ENCODE measurements at regions not wholly inside any gene's neighbourhood (a gene's known extent, or its start where the extent isn't known, plus 50 kb on each side); places are given as distances from the start of the nearest gene placed in this dataset.

- H3K27me3 ChIP-seq (ENCODE audit: control insufficient read depth, insufficient read depth, low read length), result no peaks in the 10 kb centered on the region
- TF ChIP-seq CTCF (IDR thresholded peaks at IDR 0.05; ENCODE audit: insufficient read depth, low read length, severe bottlenecking), result no peak
- FAIRE-seq (no peak), DNase-seq (ENCODE audit: low read depth) (peak; percentile 89)
- H3K36me3 ChIP-seq (ENCODE audit: control insufficient read depth, insufficient read depth, low read length), result no peaks in the 10 kb centered on the region
- no peak overlapping the region for H3K4me3 ChIP-seq (ENCODE audit: low read depth, low read length)
Measured at GRCh38 chr12:46442738-46443137, 70.2 kb upstream of the SLC38A2 start.

GRCh38 chr12:46442239-46442638 lies 69.7 kb upstream of the SLC38A2 start:
- Histone ChIP-seq H3K4me3 (ENCODE audit: low read depth, low read length) (no peak overlapping the region), H3K27me3 (ENCODE audit: control insufficient read depth, insufficient read depth, low read length) (no peaks in the 10 kb centered on the region), H3K36me3 (ENCODE audit: control insufficient read depth, insufficient read depth, low read length) (no peaks in the 10 kb centered on the region)
- peak; percentile 75 for DNase-seq (ENCODE audit: low read depth)
- no peak for FAIRE-seq
- TF ChIP-seq CTCF (IDR thresholded peaks at IDR 0.05; ENCODE audit: insufficient read depth, low read length, severe bottlenecking), result no peak

GRCh38 chr12:46439793-46440511 lies 67.4 kb upstream of the SLC38A2 start:
- no peaks in the 10 kb centered on the region for H3K27me3 ChIP-seq (ENCODE audit: control insufficient read depth, insufficient read depth, low read length)
- FAIRE-seq, result no peak
- H3K36me3 ChIP-seq (ENCODE audit: control insufficient read depth, insufficient read depth, low read length), result no peaks in the 10 kb centered on the region
- DNase-seq (ENCODE audit: low read depth), result peak; percentile 75
- no peak overlapping the region for H3K4me3 ChIP-seq (ENCODE audit: low read depth, low read length)
- TF ChIP-seq CTCF (IDR thresholded peaks at IDR 0.05; ENCODE audit: insufficient read depth, low read length, severe bottlenecking), result no peak

GRCh38 chr12:46438719-46439319 lies 66.2 kb upstream of the SLC38A2 start:
- no peaks in the 10 kb centered on the region for H3K27me3 ChIP-seq (ENCODE audit: control insufficient read depth, insufficient read depth, low read length)
- TF ChIP-seq CTCF (IDR thresholded peaks at IDR 0.05; ENCODE audit: insufficient read depth, low read length, severe bottlenecking), result no peak
- DNase-seq (ENCODE audit: low read depth) (no peak), FAIRE-seq (no peak)
- H3K4me3 ChIP-seq (ENCODE audit: low read depth, low read length), result no peak overlapping the region
- H3K36me3 ChIP-seq (ENCODE audit: control insufficient read depth, insufficient read depth, low read length), result no peaks in the 10 kb centered on the region

GRCh38 chr12:46438256-46438655 lies 65.7 kb upstream of the SLC38A2 start:
- H3K4me3 ChIP-seq (ENCODE audit: low read depth, low read length), result no peak overlapping the region
- no peak for FAIRE-seq
- TF ChIP-seq CTCF (IDR thresholded peaks at IDR 0.05; ENCODE audit: insufficient read depth, low read length, severe bottlenecking), result no peak
- H3K27me3 ChIP-seq (ENCODE audit: control insufficient read depth, insufficient read depth, low read length), result no peaks in the 10 kb centered on the region
- H3K36me3 ChIP-seq (ENCODE audit: control insufficient read depth, insufficient read depth, low read length), result no peaks in the 10 kb centered on the region
- no peak for DNase-seq (ENCODE audit: low read depth)

All from bronchial epithelial cell (primary cell).